H1 (cell line): ENCODE measurements at regions not wholly inside any gene's neighbourhood (a gene's known extent, or its start where the extent isn't known, plus 50 kb on each side); places are given as distances from the start of the nearest gene placed in this dataset.

Experiments used
- CTCF ChIA-PET: fragments of 300-600 bp; sonication (Branson Sonifier 250); formaldehyde crosslinking; loops from one replicate; lab custom pipeline; 2021; ENCODE audit not compliant: partially characterized antibody; lab: Charles Lee
- POLR2A ChIA-PET: fragments of 300-600 bp; sonication (Branson Sonifier 250); formaldehyde crosslinking; loops from one replicate; lab custom pipeline; 2021; ENCODE audit warnings: inconsistent platforms; ENCODE audit not compliant: partially characterized antibody; lab: Charles Lee
- DNase-seq, 2 experiments: peaks; one replicate each; pipeline versions ENCODE4 v3.0.0 to v3.0.0-alpha.2; 2010 to 2022; ENCODE audit warnings: low spot score in 2 of 2, low read depth in 1 of 2, mixed read lengths in 1 of 2
- FAIRE-seq: peaks from 2 replicates; lab custom pipeline; 2011; peaks lifted over from hg19 to GRCh38; lab: Jason Lieb, UNC
- H2AFZ ChIP-seq: 2 replicates; pipeline ENCODE4 v1.8.1; 2012; ENCODE audit warnings: low read length, inconsistent platforms
- H2AK5ac ChIP-seq: 2 replicates; pipeline ENCODE4 v1.6.1; 2013; ENCODE audit warnings: low read depth, low read length
- H2BK120ac ChIP-seq: replicated peaks from 2 replicates; pipeline ENCODE3; 2013; ENCODE audit warnings: low read depth, low read length, inconsistent platforms
- H2BK12ac ChIP-seq: 2 replicates; pipeline ENCODE4 v1.6.1; 2013; ENCODE audit warnings: low read depth, low read length
- H2BK15ac ChIP-seq: 2 replicates; pipeline ENCODE4 v1.6.1; 2013; ENCODE audit warnings: low read length
- H2BK20ac ChIP-seq: 2 replicates; pipeline ENCODE4 v1.6.1; 2013; ENCODE audit warnings: low read length
- H2BK5ac ChIP-seq: 2 replicates; pipeline ENCODE4 v1.6.1; 2013; ENCODE audit warnings: low read depth, low read length
- H3K14ac ChIP-seq: 2 replicates; pipeline ENCODE4 v1.6.1; 2013; ENCODE audit warnings: inconsistent platforms; ENCODE audit not compliant: insufficient read length
- H3K18ac ChIP-seq: 2 replicates; pipeline ENCODE4 v1.6.1; 2013; ENCODE audit warnings: low read length; ENCODE audit errors: extremely low read depth
- H3K23ac ChIP-seq: 2 replicates; pipeline ENCODE4 v1.6.1; 2013; ENCODE audit warnings: inconsistent platforms; ENCODE audit not compliant: insufficient read length
- H3K23me2 ChIP-seq: 2 replicates; pipeline ENCODE4 v1.6.1; 2013; ENCODE audit warnings: low read depth, low read length
- H3K27ac ChIP-seq: 2 replicates; pipeline ENCODE4 v1.6.1; 2011; ENCODE audit warnings: low read depth, low read length, inconsistent platforms
- H3K27me3 ChIP-seq, 4 experiments: replicated peaks in 1 of 4; 1 replicate in 1 of 4; 2 replicates in 3 of 4; pipeline versions ENCODE4 v1.6.1 to v1.8.1; 2011 to 2013; ENCODE audit warnings: low read length in 3 of 4, mild to moderate bottlenecking in 3 of 4, inconsistent platforms in 2 of 4, mixed read lengths in 2 of 4, moderate library complexity in 1 of 4; ENCODE audit not compliant: control insufficient read depth in 3 of 4, insufficient read depth in 3 of 4; ENCODE audit errors: extremely low read depth in 1 of 4
- H3K36me3 ChIP-seq, 4 experiments: 2 replicates each; pipeline versions ENCODE4 v1.6.1 to v1.8.1; 2011 to 2013; ENCODE audit warnings: mild to moderate bottlenecking in 4 of 4, low read length in 3 of 4, moderate library complexity in 2 of 4, control low read depth in 1 of 4, inconsistent platforms in 1 of 4; ENCODE audit not compliant: insufficient read depth in 4 of 4, control insufficient read depth in 2 of 4
- H3K4ac ChIP-seq: replicated peaks from 2 replicates; pipeline ENCODE3; 2013; ENCODE audit warnings: low read length, low read depth, mixed read lengths, inconsistent platforms; ENCODE audit not compliant: insufficient read length
- H3K4me1 ChIP-seq, 4 experiments: replicated peaks in 1 of 4; 1 replicate in 1 of 4; 2 replicates in 3 of 4; pipeline versions ENCODE4 v1.6.1 to v1.8.1; 2011 to 2013; ENCODE audit warnings: low read length in 3 of 4, inconsistent platforms in 2 of 4, mixed read lengths in 1 of 4; ENCODE audit not compliant: insufficient read depth in 4 of 4, control insufficient read depth in 3 of 4
- H3K4me2 ChIP-seq, 2 experiments: 2 replicates each; pipeline versions ENCODE4 v1.6.1 to v1.8.1; 2011 to 2013; ENCODE audit warnings: low read depth in 2 of 2, low read length in 2 of 2, control low read depth in 1 of 2, inconsistent platforms in 1 of 2, mild to moderate bottlenecking in 1 of 2; ENCODE audit not compliant: insufficient read depth in 1 of 2
- H3K4me3 ChIP-seq, 4 experiments: fragments of 200-600, 300-600 bp in 1 of 4; sonication (generic), shearing (Covaris generic), sonication (Bioruptor Twin) in 1 of 4; 2 replicates each; pipeline versions ENCODE4 v1.5.1 to v1.8.1; 2011 to 2016; ENCODE audit warnings: low read length in 4 of 4, low read depth in 3 of 4, control low read depth in 2 of 4, inconsistent platforms in 2 of 4, mild to moderate bottlenecking in 2 of 4, mixed read lengths in 1 of 4, moderate library complexity in 1 of 4; ENCODE audit not compliant: insufficient read depth in 2 of 4; ENCODE audit errors: extremely low read depth in 1 of 4
- H3K56ac ChIP-seq: replicated peaks from 2 replicates; pipeline ENCODE3; 2013; ENCODE audit warnings: low read depth, mild to moderate bottlenecking, mixed read lengths, low read length, inconsistent platforms; ENCODE audit not compliant: insufficient read length
- H3K79me1 ChIP-seq: 2 replicates; pipeline ENCODE4 v1.6.1; 2013; ENCODE audit warnings: low read depth, low read length, control low read depth
- H3K79me2 ChIP-seq, 2 experiments: 2 replicates each; pipeline versions ENCODE4 v1.6.1 to v1.8.1; 2012 to 2013; ENCODE audit warnings: low read length in 2 of 2, mild to moderate bottlenecking in 2 of 2, inconsistent platforms in 1 of 2; ENCODE audit not compliant: insufficient read depth in 2 of 2, control insufficient read depth in 1 of 2
- H3K9ac ChIP-seq, 4 experiments: replicated peaks in 1 of 4; 1 replicate in 1 of 4; 2 replicates in 3 of 4; pipeline versions ENCODE4 v1.6.1 to v1.8.1; 2011 to 2013; ENCODE audit warnings: low read depth in 3 of 4, low read length in 3 of 4, control low read depth in 2 of 4, mild to moderate bottlenecking in 2 of 4, moderate library complexity in 2 of 4, inconsistent platforms in 1 of 4; ENCODE audit errors: extremely low read depth in 1 of 4
- H3K9me3 ChIP-seq, 2 experiments: 2 replicates each; pipeline versions ENCODE4 v1.6.1 to v1.8.1; 2012 to 2013; ENCODE audit warnings: mild to moderate bottlenecking in 2 of 2, moderate library complexity in 2 of 2, control low read depth in 1 of 2, inconsistent platforms in 1 of 2, low read depth in 1 of 2, low read length in 1 of 2, mixed read lengths in 1 of 2; ENCODE audit not compliant: insufficient read depth in 2 of 2
- H4K20me1 ChIP-seq, 2 experiments: replicated peaks in 1 of 2; 2 replicates each; pipeline versions ENCODE3 to v1.8.1; 2011 to 2013; ENCODE audit warnings: inconsistent platforms in 2 of 2, low read length in 2 of 2, mild to moderate bottlenecking in 1 of 2; ENCODE audit not compliant: insufficient read depth in 2 of 2, control insufficient read depth in 1 of 2
- H4K5ac ChIP-seq: 2 replicates; pipeline ENCODE4 v1.6.1; 2013; ENCODE audit warnings: low read length, low read depth, mixed read lengths, inconsistent platforms; ENCODE audit not compliant: insufficient read length
- H4K8ac ChIP-seq: 2 replicates; pipeline ENCODE4 v1.8.0; 2013; ENCODE audit warnings: mild to moderate bottlenecking, moderate library complexity, low read length, inconsistent platforms; ENCODE audit not compliant: insufficient read depth; ENCODE audit errors: extremely low read depth
- H4K91ac ChIP-seq: replicated peaks from 2 replicates; pipeline ENCODE3; 2013; ENCODE audit warnings: low read length, mixed read lengths, inconsistent platforms; ENCODE audit not compliant: insufficient read length
- BACH1 ChIP-seq: IDR thresholded peaks from 2 replicates; pipeline ENCODE4 v1.6.1; 2012; ENCODE audit warnings: low read length, improper control_type of control experiment
- EP300 ChIP-seq, 2 experiments: IDR thresholded peaks; 1 replicate in 1 of 2; 2 replicates in 1 of 2; pipeline ENCODE4 v1.6.1; 2011 to 2012; ENCODE audit warnings: low read depth in 2 of 2, low read length in 2 of 2, mild to moderate bottlenecking in 2 of 2, borderline replicate concordance in 1 of 2, inconsistent platforms in 1 of 2, moderate library complexity in 1 of 2
- GABPA ChIP-seq: IDR thresholded peaks from 2 replicates; pipeline ENCODE4 v1.6.1; 2011; ENCODE audit warnings: mild to moderate bottlenecking, low read length, moderate library complexity, borderline replicate concordance; ENCODE audit not compliant: insufficient read depth
- JUND ChIP-seq: IDR thresholded peaks from 2 replicates; pipeline ENCODE4 v1.6.1; 2011; ENCODE audit warnings: mild to moderate bottlenecking, improper control_type of control experiment, low read length
- POLR2AphosphoS5 ChIP-seq: IDR thresholded peaks from 2 replicates; pipeline ENCODE4 v1.6.1; 2011; ENCODE audit warnings: low read depth, low read length
- RAD21 ChIP-seq, 2 experiments: IDR thresholded peaks in 1 of 2; conservative IDR thresholded peaks in 1 of 2; 2 replicates each; pipeline ENCODE4 v1.6.1; 2011; ENCODE audit warnings: low read depth in 2 of 2, low read length in 2 of 2, improper control_type of control experiment in 1 of 2, inconsistent platforms in 1 of 2, mild to moderate bottlenecking in 1 of 2, moderate library complexity in 1 of 2
- SIRT6 ChIP-seq: IDR thresholded peaks from one replicate; pipeline ENCODE4 v1.7.1; 2012; ENCODE audit warnings: low read length, inconsistent platforms
- SP1 ChIP-seq: IDR thresholded peaks from 2 replicates; pipeline ENCODE4 v1.6.1; 2011; ENCODE audit warnings: low read depth, low read length
- SUZ12 ChIP-seq: fragments of 200-600 bp; sonication (generic); IDR thresholded peaks from 2 replicates; pipeline ENCODE4 v1.6.1; 2012; ENCODE audit warnings: mild to moderate bottlenecking, inconsistent platforms, low read length, moderate library complexity, mixed read lengths
- TAF7 ChIP-seq: optimal IDR thresholded peaks from 2 replicates; pipeline ENCODE3; 2011; ENCODE audit warnings: low read depth, mild to moderate bottlenecking, inconsistent platforms, low read length, moderate library complexity, borderline replicate concordance
- YY1 ChIP-seq: IDR thresholded peaks from 2 replicates; pipeline ENCODE4 v1.6.1; 2011; ENCODE audit warnings: low read depth, mild to moderate bottlenecking, low read length
- WGBS, 2 experiments: shearing (Covaris generic) in 1 of 2; methylation state at CpG; one replicate each; pipeline versions ENCODE4 v1.1.6 to v1.1.7; 2013 to 2015; ENCODE audit warnings: low lambda C conversion rate in 2 of 2, mixed read lengths in 2 of 2, inconsistent platforms in 1 of 2, low coverage in 1 of 2, missing lambda C conversion rate in 1 of 2; ENCODE audit not compliant: insufficient replicate concordance in 2 of 2, insufficient coverage in 1 of 2, insufficient read length in 1 of 2; ENCODE audit errors: extremely low coverage in 1 of 2, missing lambda C conversion rate in 1 of 2; 5-methylcytosine and 5-hydroxymethylcytosine counted together
- TF ChIP-seq, protein P1 (sequence below): IDR thresholded peaks from 2 replicates; pipeline ENCODE4 v1.6.1; 2011; ENCODE audit warnings: low read length, improper control_type of control experiment

DNA sequence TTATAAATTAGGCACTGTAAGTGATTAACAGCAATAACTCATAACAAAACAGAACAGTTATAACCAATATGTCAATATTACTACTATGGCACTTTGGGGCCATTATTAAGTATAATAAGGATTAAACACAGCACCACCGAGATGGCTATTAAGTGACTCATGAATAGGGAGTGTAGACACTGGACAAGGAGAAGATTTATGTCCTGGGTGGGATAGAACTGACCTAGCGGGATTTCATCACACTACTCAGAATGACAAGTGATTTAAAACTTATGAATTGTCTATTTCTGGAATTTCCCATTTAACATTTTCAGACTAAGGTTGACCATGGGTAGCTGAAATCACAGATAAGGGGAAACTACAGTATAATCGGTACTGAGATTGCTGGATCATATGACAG is 79.0 kb upstream of the SLC7A1 start:
- TF ChIP-seq YY1 = no peak
- TF ChIP-seq RAD21 (IDR thresholded peaks at IDR 0.05 in 1 of 2, conservative IDR thresholded peaks at IDR 0.05 in 1 of 2; ENCODE audit: low read depth in 2 of 2, low read length in 2 of 2) = no peak
- no peak for TF ChIP-seq GABPA
- no peak for TF ChIP-seq SUZ12
- no peak for TF ChIP-seq EP300 (IDR thresholded peaks at IDR 0.05; ENCODE audit: borderline replicate concordance in 1 of 2, low read depth in 2 of 2, low read length in 2 of 2)
- no peak for TF ChIP-seq TAF7
- no peak for TF ChIP-seq POLR2AphosphoS5
- no peak for TF ChIP-seq BACH1
- TF ChIP-seq, protein P1, sequence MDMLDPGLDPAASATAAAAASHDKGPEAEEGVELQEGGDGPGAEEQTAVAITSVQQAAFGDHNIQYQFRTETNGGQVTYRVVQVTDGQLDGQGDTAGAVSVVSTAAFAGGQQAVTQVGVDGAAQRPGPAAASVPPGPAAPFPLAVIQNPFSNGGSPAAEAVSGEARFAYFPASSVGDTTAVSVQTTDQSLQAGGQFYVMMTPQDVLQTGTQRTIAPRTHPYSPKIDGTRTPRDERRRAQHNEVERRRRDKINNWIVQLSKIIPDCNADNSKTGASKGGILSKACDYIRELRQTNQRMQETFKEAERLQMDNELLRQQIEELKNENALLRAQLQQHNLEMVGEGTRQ = no peak
- no peak for TF ChIP-seq SIRT6
- TF ChIP-seq SP1 = no peak
- TF ChIP-seq JUND = no peak
- Histone ChIP-seq H3K4me3 (no peak overlapping the region), H3K4me2 (no peak overlapping the region), H3K27me3 (no peaks in the 10 kb centered on the region), H4K5ac (no peak overlapping the region), H3K56ac (no peak overlapping the region), H2BK120ac (no peak overlapping the region), H3K9me3 (no peaks in the 10 kb centered on the region), H3K79me2 (no peaks in the 10 kb centered on the region), H4K91ac (no peak overlapping the region), H3K4ac (no peak overlapping the region), H2BK15ac (no peak overlapping the region), H3K79me1 (no peaks in the 10 kb centered on the region), H2BK5ac (no peak overlapping the region), H3K14ac (no peak overlapping the region), H3K23me2 (no peaks in the 10 kb centered on the region), H2BK20ac (no peak overlapping the region), H3K27ac (no peak overlapping the region), H2AK5ac (no peak overlapping the region), H3K9ac (no peak overlapping the region), H3K18ac (no peak overlapping the region), H2AFZ (no peak overlapping the region), H3K4me1 (peaks cover 0 to 1% (median 0%) of the 10 kb centered on the region in 4 experiments; a peak in 1 of 7 replicates), H4K20me1 (no peaks in the 10 kb centered on the region), H2BK12ac (no peak overlapping the region), H3K36me3 (no peaks in the 10 kb centered on the region), H4K8ac (no peak overlapping the region), H3K23ac (no peak overlapping the region)
- ChIA-PET POLR2A (interaction anchor here (1.0 kb wide), 1 partner anchor 89 kb away, joined by 4 read pairs; no protein-coding TSS in a partner anchor), CTCF (no interaction called here)
- DNase-seq (no peak), FAIRE-seq (no peak)
- WGBS, 2 experiments = 85% methylated on average over 3 of the region's 3 CpGs; no CpG with 5 or more reads in 1 of the 2 experiments
